ENCODE measurements at regions not wholly inside any gene's neighbourhood (a gene's known extent, or its start where the extent isn't known, plus 50 kb on each side); places are given as distances from the start of the nearest gene placed in this dataset.
"Not testable (repeated sequence)": the region's sequence is repeated elsewhere in the genome, so short reads cannot be mapped to it uniquely, and the experiment has no call there.

DNA sequence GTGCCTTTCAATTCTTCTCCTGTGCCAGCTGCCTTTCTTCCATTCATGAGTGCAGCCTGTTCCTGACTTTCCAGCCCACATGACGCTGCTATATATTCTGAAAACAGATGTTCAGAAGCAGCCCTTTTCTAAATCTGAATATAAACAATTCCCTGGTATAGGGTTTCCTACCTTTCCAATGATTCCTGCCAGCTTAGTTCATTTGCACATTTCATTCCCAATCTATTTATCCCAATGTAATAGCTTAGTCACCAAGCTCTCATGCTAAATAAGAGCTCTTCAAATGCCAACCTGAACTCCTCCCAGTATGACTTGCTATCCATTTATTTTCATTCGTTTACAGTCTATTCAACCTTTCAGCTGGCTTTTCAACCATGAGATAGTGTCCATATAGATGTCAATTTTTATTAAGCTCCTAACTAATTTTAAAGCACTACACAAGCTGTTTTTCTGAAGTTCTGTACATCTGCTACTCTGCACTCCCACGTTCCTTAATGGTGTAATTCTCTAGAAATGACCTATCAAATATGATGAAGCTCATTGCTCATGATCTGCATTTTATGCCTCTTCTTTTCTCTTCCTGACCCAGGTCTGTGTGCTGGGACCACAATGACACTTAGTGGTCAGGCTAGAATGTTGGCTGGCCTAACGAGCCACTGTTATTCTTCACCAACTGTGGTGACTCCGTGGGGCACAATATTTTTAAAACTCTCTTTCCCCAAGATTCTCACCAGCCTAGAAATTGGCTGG, 605.0 kb upstream of the TBL1XR1 start:
- no peak for DNase-seq (ENCODE audit: low spot score in 2 of 2)
- Histone ChIP-seq H3K4me1 (peaks cover 0 to 10% of the 10 kb centered on the region in 2 donors), H3K27me3 (no peaks in the 10 kb centered on the region), H3K36me3 (no peaks in the 10 kb centered on the region), H3K27ac (peak overlapping the region in 1 of 2 donors; percentile 4), H3K9me3 (no peaks in the 10 kb centered on the region), H3K4me3 (no peak overlapping the region)
- TF ChIP-seq, protein P1, sequence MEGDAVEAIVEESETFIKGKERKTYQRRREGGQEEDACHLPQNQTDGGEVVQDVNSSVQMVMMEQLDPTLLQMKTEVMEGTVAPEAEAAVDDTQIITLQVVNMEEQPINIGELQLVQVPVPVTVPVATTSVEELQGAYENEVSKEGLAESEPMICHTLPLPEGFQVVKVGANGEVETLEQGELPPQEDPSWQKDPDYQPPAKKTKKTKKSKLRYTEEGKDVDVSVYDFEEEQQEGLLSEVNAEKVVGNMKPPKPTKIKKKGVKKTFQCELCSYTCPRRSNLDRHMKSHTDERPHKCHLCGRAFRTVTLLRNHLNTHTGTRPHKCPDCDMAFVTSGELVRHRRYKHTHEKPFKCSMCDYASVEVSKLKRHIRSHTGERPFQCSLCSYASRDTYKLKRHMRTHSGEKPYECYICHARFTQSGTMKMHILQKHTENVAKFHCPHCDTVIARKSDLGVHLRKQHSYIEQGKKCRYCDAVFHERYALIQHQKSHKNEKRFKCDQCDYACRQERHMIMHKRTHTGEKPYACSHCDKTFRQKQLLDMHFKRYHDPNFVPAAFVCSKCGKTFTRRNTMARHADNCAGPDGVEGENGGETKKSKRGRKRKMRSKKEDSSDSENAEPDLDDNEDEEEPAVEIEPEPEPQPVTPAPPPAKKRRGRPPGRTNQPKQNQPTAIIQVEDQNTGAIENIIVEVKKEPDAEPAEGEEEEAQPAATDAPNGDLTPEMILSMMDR (IDR thresholded peaks at IDR 0.05): no peak
- intact Hi-C loops (cut with DNase I): no loop called here

DNA sequence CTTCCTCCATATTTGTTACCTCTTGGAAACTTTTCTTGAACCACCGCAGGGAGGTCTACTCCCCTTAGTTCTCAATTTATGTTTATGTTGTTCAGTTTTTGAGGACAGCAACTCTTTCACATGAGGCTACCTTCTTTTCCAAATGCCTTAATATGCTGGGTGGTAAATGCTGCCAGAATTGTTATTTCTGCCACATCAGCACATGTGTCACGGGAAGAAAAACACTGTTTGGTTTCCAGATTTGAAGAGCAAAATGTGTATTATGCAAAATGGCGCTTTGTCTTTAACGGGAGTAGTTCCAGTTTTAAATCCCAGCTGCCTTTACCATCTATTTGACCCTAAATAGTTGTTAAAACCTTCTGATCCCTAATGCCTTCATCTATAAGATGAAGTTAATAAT, 606.2 kb upstream of the TBL1XR1 start:
- no peaks in the 10 kb centered on the region for H3K36me3 ChIP-seq
- DNase-seq (ENCODE audit: low spot score in 2 of 2): no peak
- peaks cover 0 to 10% of the 10 kb centered on the region in 2 donors for H3K4me1 ChIP-seq
- H3K27ac ChIP-seq: no peak overlapping the region
- no peak overlapping the region for H3K4me3 ChIP-seq
- no peaks in the 10 kb centered on the region for H3K9me3 ChIP-seq
- intact Hi-C loops (cut with DNase I): no loop called here
- TF ChIP-seq, protein P1 (IDR thresholded peaks at IDR 0.05): no peak
- H3K27me3 ChIP-seq: no peaks in the 10 kb centered on the region

DNA sequence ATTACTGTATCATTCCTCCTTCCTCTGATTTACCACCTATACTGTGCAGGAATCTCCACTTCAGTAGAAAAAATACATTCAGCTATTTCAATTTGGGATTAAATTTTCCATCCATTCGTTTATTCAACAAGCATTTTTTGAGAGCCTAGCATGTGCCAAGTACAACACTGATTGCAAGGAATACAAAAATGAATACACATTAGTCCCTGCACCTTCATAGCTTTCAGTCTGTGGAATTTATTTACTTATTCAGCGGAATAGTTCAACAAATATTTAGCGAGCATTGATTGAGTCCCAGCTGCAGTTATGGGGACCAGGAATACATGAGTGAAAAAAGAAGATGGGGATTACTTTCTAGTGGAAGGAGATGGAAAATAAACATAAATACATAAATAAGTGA, 606.8 kb upstream of the TBL1XR1 start:
- intact Hi-C loops (cut with DNase I): no loop called here
- no peaks in the 10 kb centered on the region for H3K9me3 ChIP-seq
- no peaks in the 10 kb centered on the region for H3K27me3 ChIP-seq
- no peak overlapping the region for H3K4me3 ChIP-seq
- H3K4me1 ChIP-seq: peaks cover 0 to 10% of the 10 kb centered on the region in 2 donors
- TF ChIP-seq, protein P1 (IDR thresholded peaks at IDR 0.05): no peak
- DNase-seq (ENCODE audit: low spot score in 2 of 2): no peak
- no peak overlapping the region for H3K27ac ChIP-seq
- no peaks in the 10 kb centered on the region for H3K36me3 ChIP-seq

DNA sequence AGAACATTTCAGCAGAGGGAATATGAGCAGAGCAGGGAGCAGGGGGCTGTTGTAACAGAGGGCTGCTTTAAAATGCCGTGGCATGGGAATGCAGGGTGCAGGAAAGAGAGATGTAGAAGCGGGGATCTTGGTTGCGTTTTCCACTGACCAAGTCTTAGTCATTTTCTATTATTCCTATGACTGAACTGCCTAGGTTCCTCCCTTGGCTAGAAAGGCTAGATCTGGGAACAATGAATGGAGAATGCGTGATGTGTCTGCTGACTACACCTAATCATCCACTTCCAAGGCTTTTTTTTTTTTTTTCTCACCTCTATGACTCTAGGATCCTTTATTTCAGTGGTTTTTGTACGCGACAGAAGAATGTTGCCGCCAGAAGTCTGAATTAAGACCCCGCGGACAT, 607.4 kb upstream of the TBL1XR1 start:
- H3K4me1 ChIP-seq: peaks cover 0 to 10% of the 10 kb centered on the region in 2 donors
- H3K27me3 ChIP-seq: no peaks in the 10 kb centered on the region
- H3K9me3 ChIP-seq: no peaks in the 10 kb centered on the region
- no peaks in the 10 kb centered on the region for H3K36me3 ChIP-seq
- no peak for DNase-seq (ENCODE audit: low spot score in 2 of 2)
- TF ChIP-seq, protein P1 (IDR thresholded peaks at IDR 0.05): no peak
- no peak overlapping the region for H3K27ac ChIP-seq
- intact Hi-C loops (cut with DNase I): no loop called here
- H3K4me3 ChIP-seq: no peak overlapping the region

DNA sequence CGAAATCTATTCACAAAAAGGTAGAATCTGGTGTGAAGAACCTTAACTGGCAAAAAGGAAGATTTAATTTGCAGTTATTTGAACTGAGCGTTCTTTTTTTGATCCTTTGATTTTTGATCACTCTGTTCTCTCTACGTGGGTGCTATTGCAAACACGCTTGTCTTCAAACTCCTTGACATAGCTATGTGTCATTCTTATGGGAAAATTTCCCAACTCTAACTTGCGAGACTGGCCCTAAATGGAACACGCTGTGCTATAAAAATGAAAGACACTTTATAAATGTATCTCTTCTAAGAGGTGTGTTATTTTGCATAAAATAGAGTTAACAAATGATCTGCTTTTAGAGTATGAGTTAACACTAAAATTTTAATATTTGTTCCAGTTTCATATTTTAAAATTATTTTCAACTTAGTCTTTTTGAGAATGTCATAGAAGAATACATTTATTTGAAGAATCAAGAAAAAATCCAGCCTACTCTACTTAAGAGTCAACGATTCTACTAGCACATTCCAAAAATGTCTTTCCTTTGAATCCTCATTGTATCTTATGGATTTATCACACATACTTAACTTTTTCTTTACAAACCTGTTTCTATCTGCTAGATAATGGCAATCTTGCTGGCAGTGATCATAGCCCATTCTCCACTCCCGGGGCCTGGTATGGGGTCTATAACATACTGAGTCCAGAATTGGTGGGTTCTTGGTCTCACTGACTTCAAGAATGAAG, 610.0 kb upstream of the TBL1XR1 start:
- intact Hi-C loops (cut with DNase I): no loop called here
- Histone ChIP-seq H3K27me3 (no peaks in the 10 kb centered on the region), H3K36me3 (no peaks in the 10 kb centered on the region), H3K27ac (no peak overlapping the region), H3K9me3 (no peaks in the 10 kb centered on the region), H3K4me3 (no peak overlapping the region), H3K4me1 (peaks cover 0 to 18% of the 10 kb centered on the region in 2 donors)
- no peak for DNase-seq (ENCODE audit: low spot score in 2 of 2)
- TF ChIP-seq, protein P1 (IDR thresholded peaks at IDR 0.05): no peak

DNA sequence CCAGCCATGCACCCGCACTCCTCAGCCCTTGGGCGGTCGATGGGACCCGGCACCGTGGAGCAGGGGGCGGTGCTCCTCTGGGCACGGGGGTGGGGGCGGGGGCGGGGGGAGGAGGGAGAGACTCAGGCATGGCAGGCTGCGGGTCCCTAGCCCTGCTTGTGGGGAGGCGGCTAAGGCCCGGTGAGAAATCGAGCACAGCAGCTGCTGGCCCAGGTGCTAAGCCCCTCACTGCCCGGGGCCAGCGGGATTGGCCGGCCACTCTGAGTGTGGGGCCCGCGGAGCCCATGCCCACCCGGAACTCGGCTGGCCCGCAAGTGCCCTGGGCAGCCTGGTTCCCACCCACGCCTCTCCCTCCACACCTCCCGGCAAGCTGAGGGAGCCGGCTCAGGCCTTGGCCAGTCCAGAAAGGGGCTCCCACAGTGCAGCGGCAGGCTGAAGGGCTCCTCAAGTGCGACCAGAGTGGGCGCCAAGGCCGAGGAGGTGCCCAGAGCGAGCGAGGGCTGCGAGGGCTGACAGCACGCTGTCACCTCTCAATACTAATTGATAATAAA, 611.7 kb upstream of the TBL1XR1 start:
- intact Hi-C loops (cut with DNase I); H3K4me3 ChIP-seq; H3K27me3 ChIP-seq; H3K9me3 ChIP-seq; H3K36me3 ChIP-seq; H3K27ac ChIP-seq; DNase-seq (ENCODE audit: low spot score in 2 of 2): not testable (repeated sequence)
- H3K4me1 ChIP-seq: peaks cover 0 to 24% of the 10 kb centered on the region in 2 donors

All from ascending aorta (tissue), 2 donors.